GM12878 (cell line): ENCODE measurements at regions not wholly inside any gene's neighbourhood (a gene's known extent, or its start where the extent isn't known, plus 50 kb on each side); places are given as distances from the start of the nearest gene placed in this dataset.

Experiments
- ATAC-seq: fragments of 200-7000 bp; cut with Tn5 transposase; 3 replicates; pipeline ENCODE4 v1.9.1; 2020; ENCODE audit warnings: mild to moderate bottlenecking, moderate library complexity
- BruUV-seq: library from RNA; stranded (reverse); fragments of 400-500 nt; replicated peaks from 2 replicates; lab custom pipeline; 2021; lab: Mats Ljungman, UMichigan
- CTCF ChIA-PET: fragments of 300-600 bp; sonication (Branson Sonifier 250); formaldehyde crosslinking; extraction: SDS; loops from one replicate; lab custom pipeline; 2021; ENCODE audit warnings: inconsistent platforms; lab: Yijun Ruan, JAX
- POLR2A ChIA-PET: fragments of 350-600 bp; formaldehyde crosslinking; extraction: SDS; loops from one replicate; lab custom pipeline; 2021; ENCODE audit warnings: inconsistent platforms; lab: Charles Lee
- RAD21 ChIA-PET: fragments of 300-600 bp; sonication (Branson Sonifier 250); formaldehyde crosslinking; loops from one replicate; lab custom pipeline; 2023; ENCODE audit warnings: antibody characterized with exemption; ENCODE audit not compliant: unreplicated experiment; lab: Charles Lee
- SMC1A ChIA-PET: fragments of 300-600 bp; sonication (Branson Sonifier 250); formaldehyde crosslinking; loops from one replicate; lab custom pipeline; 2023; ENCODE audit not compliant: unreplicated experiment, uncharacterized antibody; lab: Charles Lee
- DNase-seq: peaks from one replicate; pipeline ENCODE4 v3.0.0-alpha.2; 2011; ENCODE audit warnings: low read depth, low spot score
- FAIRE-seq: peaks from 3 replicates; lab custom pipeline; 2011; peaks lifted over from hg19 to GRCh38; lab: Jason Lieb, UNC
- H2AFZ ChIP-seq: 2 replicates; pipeline ENCODE4 v1.6.0; 2011; ENCODE audit warnings: low read depth, low read length, control low read depth; ENCODE audit not compliant: control insufficient read depth
- H3K27ac ChIP-seq: 2 replicates; pipeline ENCODE4 v1.5.1; 2011; ENCODE audit warnings: control low read depth; ENCODE audit not compliant: control insufficient read depth, insufficient read depth
- H3K27me3 ChIP-seq, 2 experiments: replicated peaks in 1 of 2; 2 replicates each; pipeline versions ENCODE4 v1.6.0 to v1.6.1; 2011; ENCODE audit warnings: low read length in 1 of 2; ENCODE audit not compliant: control insufficient read depth in 2 of 2, insufficient read depth in 2 of 2
- H3K36me3 ChIP-seq, 2 experiments: 2 replicates each; pipeline ENCODE4 v1.5.1; 2011; ENCODE audit warnings: low read length in 1 of 2; ENCODE audit not compliant: control insufficient read depth in 2 of 2, insufficient read depth in 2 of 2
- H3K4me1 ChIP-seq: 2 replicates; pipeline ENCODE4 v1.6.1; 2011; ENCODE audit warnings: mild to moderate bottlenecking, low read length, moderate library complexity, mixed read lengths; ENCODE audit not compliant: control insufficient read depth, insufficient read depth
- H3K4me2 ChIP-seq: 2 replicates; pipeline ENCODE4 v1.6.0; 2011; ENCODE audit warnings: control low read depth; ENCODE audit not compliant: control insufficient read depth, insufficient read depth
- H3K4me3 ChIP-seq: fragments of 200-600 bp; sonication (generic); 2 replicates; pipeline ENCODE4 v1.5.1; 2016
- H3K79me2 ChIP-seq: 2 replicates; pipeline ENCODE4 v1.6.0; 2011; ENCODE audit warnings: low read length; ENCODE audit not compliant: control insufficient read depth, insufficient read depth
- H3K9ac ChIP-seq: 2 replicates; pipeline ENCODE4 v1.8.0; 2011; ENCODE audit warnings: low read length, control low read depth, mixed read lengths; ENCODE audit not compliant: control insufficient read depth, insufficient read depth
- H3K9me3 ChIP-seq: replicated peaks from 3 replicates; pipeline ENCODE4 v1.5.1; 2011; ENCODE audit warnings: mild to moderate bottlenecking, low read length; ENCODE audit not compliant: control insufficient read depth, insufficient read depth
- H4K20me1 ChIP-seq: 2 replicates; pipeline ENCODE4 v1.6.0; 2011; ENCODE audit not compliant: control insufficient read depth, insufficient read depth
- BCL11A ChIP-seq: IDR thresholded peaks from 2 replicates; pipeline ENCODE4 v1.6.1; 2011; ENCODE audit warnings: low read depth, low read length
- CTCF ChIP-seq, 3 experiments: IDR thresholded peaks in 2 of 3; conservative IDR thresholded peaks in 1 of 3; 2 replicates each; pipeline ENCODE4 v1.5.1; 2011; ENCODE audit warnings: low read depth in 3 of 3, low read length in 3 of 3, mild to moderate bottlenecking in 3 of 3, control low read depth in 2 of 3, moderate library complexity in 2 of 3, inconsistent platforms in 1 of 3, mixed read lengths in 1 of 3; ENCODE audit not compliant: control insufficient read depth in 2 of 3, insufficient read depth in 1 of 3; ENCODE audit errors: extremely low read depth in 1 of 3
- E4F1 ChIP-seq: fragments of 450-650 bp; IDR thresholded peaks from 2 replicates; pipeline ENCODE4 v1.6.1; 2018; ENCODE audit warnings: borderline replicate concordance, mild to moderate bottlenecking; ENCODE audit not compliant: partially characterized antibody
- EED ChIP-seq: sonication (generic); IDR thresholded peaks from 2 replicates; pipeline ENCODE4 v1.6.1; 2016; ENCODE audit warnings: antibody characterized with exemption, low read depth
- IKZF1 ChIP-seq: fragments of 450-650 bp; conservative IDR thresholded peaks from 2 replicates; pipeline ENCODE4 v1.6.1; 2017; ENCODE audit warnings: antibody characterized with exemption, mild to moderate bottlenecking
- JUND ChIP-seq: IDR thresholded peaks from 2 replicates; pipeline ENCODE4 v1.6.1; 2012; ENCODE audit warnings: low read depth, mild to moderate bottlenecking, low read length, improper control_type of control experiment, moderate library complexity
- KDM1A ChIP-seq: fragments of 200-600 bp; sonication (generic); IDR thresholded peaks from 2 replicates; pipeline ENCODE4 v1.6.1; 2016; ENCODE audit warnings: borderline replicate concordance
- NFXL1 ChIP-seq: fragments of 450-650 bp; IDR thresholded peaks from 2 replicates; pipeline ENCODE4 v1.6.1; 2017; ENCODE audit warnings: antibody characterized with exemption, mild to moderate bottlenecking, borderline replicate concordance
- NFYA ChIP-seq: IDR thresholded peaks from 2 replicates; pipeline ENCODE4 v1.6.1; 2011; ENCODE audit warnings: low read depth, mild to moderate bottlenecking, low read length, improper control_type of control experiment, borderline replicate concordance
- NR2F1 ChIP-seq: fragments of 450-650 bp; conservative IDR thresholded peaks from 2 replicates; pipeline ENCODE4 v1.6.1; 2017; ENCODE audit warnings: mild to moderate bottlenecking
- PRDM15 ChIP-seq: fragments of 450-650 bp; formaldehyde crosslinking; IDR thresholded peaks from 2 replicates; pipeline ENCODE4 v1.4.0; 2020; ENCODE audit warnings: mild to moderate bottlenecking, moderate library complexity
- RAD51 ChIP-seq: fragments of 450-650 bp; IDR thresholded peaks from 2 replicates; pipeline ENCODE4 v1.6.1; 2016; ENCODE audit warnings: moderate library complexity, mild to moderate bottlenecking, inconsistent platforms
- RFX5 ChIP-seq: IDR thresholded peaks from 2 replicates; pipeline ENCODE4 v1.6.1; 2011; ENCODE audit warnings: low read depth, low read length, improper control_type of control experiment
- SMAD5 ChIP-seq: IDR thresholded peaks from 2 replicates; pipeline ENCODE4 v1.6.1; 2016; ENCODE audit warnings: antibody characterized with exemption, low read depth
- SP1 ChIP-seq: IDR thresholded peaks from one replicate; pipeline ENCODE4 v1.6.1; 2011; ENCODE audit warnings: low read depth, low read length
- STAT3 ChIP-seq: IDR thresholded peaks from 2 replicates; pipeline ENCODE4 v1.6.1; 2011; ENCODE audit warnings: low read depth, low read length, improper control_type of control experiment
- YBX1 ChIP-seq: fragments of 450-650 bp; IDR thresholded peaks from 2 replicates; pipeline ENCODE4 v1.6.1; 2016; ENCODE audit warnings: antibody characterized with exemption
- ZBED1 ChIP-seq: IDR thresholded peaks from 2 replicates; pipeline ENCODE4 v1.6.1; 2016; ENCODE audit warnings: borderline replicate concordance
- ZZZ3 ChIP-seq: IDR thresholded peaks from 2 replicates; pipeline ENCODE4 v1.6.1; 2011; ENCODE audit warnings: low read depth; ENCODE audit not compliant: control insufficient read depth, insufficient read length
- WGBS: methylation state at CpG from one replicate; pipeline ENCODE4 v1.1.6; 2016; ENCODE audit warnings: low lambda C conversion rate; ENCODE audit not compliant: insufficient replicate concordance, insufficient coverage; ENCODE audit errors: missing lambda C conversion rate; 5-methylcytosine and 5-hydroxymethylcytosine counted together
- in situ Hi-C: fragments of 300-500 bp; cut with MboI; formaldehyde crosslinking; loops from 9 replicates; pipeline ENCODE4 v1.14.3; 2018; ENCODE audit warnings: mixed read lengths
- intact Hi-C: fragments of 100-400 bp; cut with micrococcal nuclease; formaldehyde crosslinking; loops from one replicate; pipeline ENCODE4 v1.14.2; 2022; ENCODE audit not compliant: unreplicated experiment

- BruUV-seq = no TSS peak
- Histone ChIP-seq H3K27ac (no peak overlapping the region), H3K9ac (no peak overlapping the region), H2AFZ (no peak overlapping the region), H3K36me3 (no peaks in the 10 kb centered on the region), H3K4me1 (no peaks in the 10 kb centered on the region), H4K20me1 (no peaks in the 10 kb centered on the region), H3K4me2 (no peak overlapping the region), H3K79me2 (no peaks in the 10 kb centered on the region), H3K27me3 (no peaks in the 10 kb centered on the region), H3K9me3 (no peaks in the 10 kb centered on the region), H3K4me3 (no peak overlapping the region)
- WGBS = 14% methylated on average over 2 of the region's 2 CpGs
- SMC1A ChIA-PET = interaction anchor here (0.6 to 2.3 kb wide), 7 partner anchors 15 to 94 kb away, joined by 3 to 9 read pairs (median 4); no protein-coding TSS in a partner anchor
- RAD21 ChIA-PET = interaction anchor here (1.5 to 1.7 kb wide), 2 partner anchors 15 to 28 kb away, joined by 5 to 6 read pairs; no protein-coding TSS in a partner anchor
- in situ Hi-C loops (no loop called here), intact Hi-C loops (no loop called here)
- no peak for DNase-seq
- CTCF ChIA-PET = interaction anchor here (1.0 to 2.0 kb wide), 2 partner anchors 12 to 111 kb away, joined by 5 to 8 read pairs; no protein-coding TSS in a partner anchor
- POLR2A ChIA-PET = no interaction called here
- TF ChIP-seq RFX5 = no peak
- no peak for TF ChIP-seq NR2F1
- TF ChIP-seq YBX1 = no peak
- TF ChIP-seq PRDM15 (CRISPR knock-in tag) = no peak
- no peak for TF ChIP-seq E4F1
- no peak for TF ChIP-seq JUND
- TF ChIP-seq KDM1A = no peak
- TF ChIP-seq NFYA = no peak
- no peak for TF ChIP-seq ZBED1
- TF ChIP-seq SP1 = no peak
- TF ChIP-seq NFXL1 = no peak
- TF ChIP-seq SMAD5 = no peak
- no peak for TF ChIP-seq STAT3
- TF ChIP-seq RAD51 = no peak
- no peak for TF ChIP-seq IKZF1
- TF ChIP-seq CTCF (IDR thresholded peaks at IDR 0.05 in 2 of 3, conservative IDR thresholded peaks at IDR 0.05 in 1 of 3; ENCODE audit: control insufficient read depth in 2 of 3, extremely low read depth in 1 of 3, insufficient read depth in 1 of 3, low read depth in 3 of 3, low read length in 3 of 3) = no peak
- TF ChIP-seq ZZZ3 = no peak
- TF ChIP-seq BCL11A = no peak
- no peak for TF ChIP-seq EED
- no peak for FAIRE-seq
- peak; percentile 21; the same call in 1 of the 3 replicates for ATAC-seq
Observed at GRCh38 chr5:23027331-23027730, 174.2 kb upstream of the CDH12 start.
